HG03439 (cell line): ENCODE measurements at regions not wholly inside any gene's neighbourhood (a gene's known extent, or its start where the extent isn't known, plus 50 kb on each side); places are given as distances from the start of the nearest gene placed in this dataset.
"Not testable (repeated sequence)": the region's sequence is repeated elsewhere in the genome, so short reads cannot be mapped to it uniquely, and the experiment has no call there.

Experiments used
- ATAC-seq: cut with Tn5 transposase; IDR thresholded peaks from one replicate; pipeline ENCODE4 v1.9.1; 2021; ENCODE audit warnings: mild to moderate bottlenecking, moderate library complexity; ENCODE audit not compliant: unreplicated experiment

GRCh38 chr4:64857198-64857597 is 447.9 kb upstream of the TECRL start:
- no peak for ATAC-seq

DNA sequence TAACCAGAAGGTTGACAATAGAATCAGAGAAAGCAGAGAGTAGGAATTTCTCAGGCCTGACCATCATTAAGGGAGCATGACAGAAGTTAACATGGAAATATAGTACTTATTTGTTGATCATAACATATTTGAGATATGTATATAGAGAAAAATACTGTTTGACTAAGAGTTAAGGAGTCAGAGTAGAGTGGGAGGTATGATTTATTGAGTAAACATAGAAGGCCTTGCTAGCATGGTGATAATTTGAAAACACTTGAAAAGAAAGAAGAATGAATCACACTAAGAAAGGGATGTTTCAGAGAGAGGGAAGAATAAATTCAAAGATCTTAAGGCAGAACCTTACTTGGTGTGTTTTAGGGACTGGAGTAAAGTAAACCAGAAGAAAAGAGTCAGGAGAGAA is 437.2 kb upstream of the TECRL start:
- ATAC-seq: no peak

GRCh38 chr4:64829749-64830148 is 420.5 kb upstream of the TECRL start:
- no peak for ATAC-seq

DNA sequence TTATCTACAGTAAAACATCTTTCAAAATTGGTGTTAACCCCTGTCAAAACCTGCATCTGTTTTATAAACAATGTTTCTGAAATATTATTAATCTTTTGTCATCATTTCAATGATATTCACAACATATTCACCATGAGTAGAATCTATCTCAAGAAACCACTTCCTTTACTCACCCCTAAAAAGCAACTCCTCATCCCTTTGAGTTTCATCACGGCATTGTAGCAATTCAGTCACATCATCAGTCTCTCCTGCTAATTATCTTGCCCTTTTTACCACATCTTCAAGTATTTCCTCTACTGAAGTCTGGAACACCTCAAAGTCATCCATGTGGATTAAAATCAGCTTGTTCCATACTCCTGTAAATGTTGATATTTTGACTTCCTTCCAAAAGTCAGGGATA is 415.3 kb upstream of the TECRL start:
- ATAC-seq: no peak

- ATAC-seq: no peak
These were observed 413.2 kb upstream of the TECRL start for GRCh38 chr4:64822405-64822804.

DNA sequence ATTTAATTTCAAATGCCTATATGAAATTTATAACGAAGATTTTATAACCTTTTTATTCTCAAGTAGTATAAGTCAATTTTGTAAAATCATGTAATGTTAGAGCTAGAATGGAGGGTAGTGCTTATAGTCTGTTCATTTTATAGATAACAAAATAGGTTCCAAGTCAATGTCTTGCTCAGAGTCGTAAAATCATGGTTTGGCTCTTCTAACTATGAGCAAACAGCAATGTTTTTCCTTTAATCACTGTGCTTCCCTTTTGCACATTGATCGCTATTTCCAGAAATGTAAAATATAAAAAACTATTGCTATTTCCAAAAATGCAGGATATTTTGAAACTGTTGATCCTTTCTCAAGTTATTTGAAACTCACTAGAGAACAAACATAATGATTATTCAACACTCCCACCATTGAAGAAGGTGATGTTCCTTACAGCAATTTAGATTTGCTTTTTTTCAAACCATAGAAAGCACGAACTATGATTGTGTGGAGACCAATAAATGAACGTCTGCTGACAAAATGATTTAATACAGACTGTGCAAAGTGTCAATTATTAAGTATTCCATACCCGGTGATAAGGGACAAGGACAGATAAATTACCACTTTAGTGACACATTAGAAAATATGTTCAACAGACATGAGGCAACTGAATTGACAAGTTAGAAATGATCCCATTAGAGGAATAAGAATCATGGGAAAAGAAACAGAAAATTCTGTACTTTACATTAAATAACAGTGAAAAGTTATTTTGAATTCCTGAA is 412.1 kb upstream of the TECRL start:
- no peak for ATAC-seq

DNA sequence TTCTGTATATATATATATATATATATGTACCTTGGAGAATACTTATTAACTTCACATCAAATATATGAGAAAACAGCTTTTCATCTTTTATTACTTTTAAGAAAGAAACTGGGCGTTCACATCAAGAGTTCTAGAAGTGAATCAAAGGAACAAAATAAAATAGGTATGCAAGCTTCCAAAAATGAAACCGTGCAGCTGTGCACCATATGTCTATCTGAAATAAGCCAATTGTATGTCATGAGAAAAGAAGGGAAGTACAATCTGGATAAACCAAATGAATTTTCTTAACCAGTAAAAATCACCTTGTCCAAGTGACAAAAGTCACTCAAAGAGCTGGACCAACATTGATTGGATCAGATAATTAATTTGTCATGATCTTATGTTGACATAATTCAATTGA is 405.4 kb upstream of the TECRL start:
- ATAC-seq: no peak

DNA sequence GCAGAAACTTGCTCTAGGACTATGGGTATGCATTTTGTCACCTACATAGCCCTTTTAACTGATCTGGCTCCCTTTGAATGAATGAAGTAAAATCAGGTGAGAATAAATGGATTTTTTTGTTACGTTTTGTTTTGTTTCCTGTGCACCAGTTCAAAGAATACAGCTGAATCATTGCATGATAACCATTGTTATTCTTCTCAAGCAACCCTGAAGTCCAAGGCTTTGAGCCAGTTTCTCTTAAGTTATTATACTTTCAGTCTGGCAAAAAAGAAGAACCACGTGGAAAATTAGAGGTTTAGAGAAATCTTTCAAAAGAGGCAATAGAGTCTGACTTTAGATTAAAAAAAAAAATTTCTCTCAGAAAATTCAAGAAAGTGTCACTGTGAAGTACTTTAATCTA is 398.6 kb upstream of the TECRL start:
- no peak for ATAC-seq

GRCh38 chr4:64799751-64800150 is 390.5 kb upstream of the TECRL start:
- no peak for ATAC-seq

DNA sequence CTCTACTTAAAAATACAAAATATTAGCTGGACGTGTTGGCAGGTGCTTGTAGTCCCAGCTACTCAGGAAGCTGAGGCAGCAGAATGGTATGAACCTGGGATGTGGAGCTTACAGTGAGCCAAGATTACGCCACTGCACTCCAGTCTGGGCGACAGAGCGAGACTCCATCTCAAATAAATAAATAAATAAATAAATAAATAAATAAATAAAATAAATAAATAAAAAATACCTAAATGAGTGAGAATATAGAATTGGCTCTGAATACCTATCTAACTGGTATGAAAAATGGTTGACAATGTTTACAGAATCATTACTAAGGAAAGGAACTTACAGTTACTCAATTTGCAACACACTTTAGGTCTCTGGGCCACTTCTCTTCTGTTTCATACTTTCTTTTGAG is 389.6 kb upstream of the TECRL start:
- ATAC-seq: not testable (repeated sequence)

DNA sequence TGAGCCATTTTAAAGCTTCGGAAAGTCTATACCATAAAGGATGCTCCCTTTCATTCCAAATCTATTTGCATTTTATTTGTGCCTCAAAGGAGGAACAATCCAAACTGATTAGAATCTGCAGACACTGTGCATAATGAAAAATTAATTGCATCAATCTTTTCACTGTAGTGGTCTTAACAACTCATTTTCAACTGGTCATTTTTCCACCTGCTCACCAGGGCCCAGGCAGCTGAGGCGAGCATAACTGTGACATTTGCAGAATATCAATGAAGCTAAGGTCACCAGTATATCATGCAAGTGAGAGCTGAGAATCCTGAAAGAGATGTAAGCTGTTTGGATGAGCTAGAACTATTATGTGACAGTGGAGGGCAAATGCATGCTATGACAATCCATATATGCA is 387.3 kb upstream of the TECRL start:
- ATAC-seq: no peak

DNA sequence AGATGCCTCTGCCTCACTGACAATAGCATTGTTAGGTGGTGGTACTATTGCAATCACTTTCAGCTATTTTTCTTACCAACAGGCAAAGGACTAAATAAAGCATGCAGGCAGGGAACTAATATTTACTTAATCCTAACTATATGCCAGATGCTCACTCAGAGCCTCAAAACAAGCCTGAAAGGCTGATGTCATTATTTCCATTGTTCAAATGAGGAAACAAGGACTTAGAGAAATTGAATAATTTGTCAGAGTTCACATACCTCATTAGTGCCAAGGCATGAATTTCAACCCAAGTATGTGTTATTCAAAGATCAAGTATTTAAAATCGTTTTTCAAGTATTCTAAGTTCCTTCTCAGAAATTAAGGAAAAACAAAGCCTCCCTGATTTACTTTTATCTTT is 374.9 kb upstream of the TECRL start:
- ATAC-seq: no peak

GRCh38 chr4:64781737-64782326 is 372.6 kb upstream of the TECRL start:
- peak; percentile 66 for ATAC-seq

- ATAC-seq: no peak
These were observed 371.4 kb upstream of the TECRL start for GRCh38 chr4:64780664-64781063.

- no peak for ATAC-seq
These were observed 368.0 kb upstream of the TECRL start for GRCh38 chr4:64777286-64777685.

DNA sequence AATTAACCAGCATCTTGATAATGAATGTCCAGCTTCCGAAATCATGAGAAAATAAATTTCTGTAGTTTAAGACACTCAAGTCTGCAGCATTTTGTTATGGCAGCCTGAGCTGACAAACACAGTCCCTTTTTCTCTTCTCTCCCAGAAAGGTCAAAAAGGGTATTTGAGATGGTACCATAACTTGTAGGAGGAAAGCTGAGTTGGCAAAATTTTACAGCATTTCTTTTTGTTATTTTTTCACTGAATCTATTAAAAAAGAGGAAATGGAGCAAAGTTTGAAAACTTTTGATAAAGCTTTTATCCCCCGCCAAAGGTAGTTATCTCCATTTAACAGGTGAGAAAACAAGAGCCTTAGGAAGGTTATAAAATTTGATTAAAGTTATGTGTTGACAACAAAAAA is 367.6 kb upstream of the TECRL start:
- ATAC-seq: no peak

DNA sequence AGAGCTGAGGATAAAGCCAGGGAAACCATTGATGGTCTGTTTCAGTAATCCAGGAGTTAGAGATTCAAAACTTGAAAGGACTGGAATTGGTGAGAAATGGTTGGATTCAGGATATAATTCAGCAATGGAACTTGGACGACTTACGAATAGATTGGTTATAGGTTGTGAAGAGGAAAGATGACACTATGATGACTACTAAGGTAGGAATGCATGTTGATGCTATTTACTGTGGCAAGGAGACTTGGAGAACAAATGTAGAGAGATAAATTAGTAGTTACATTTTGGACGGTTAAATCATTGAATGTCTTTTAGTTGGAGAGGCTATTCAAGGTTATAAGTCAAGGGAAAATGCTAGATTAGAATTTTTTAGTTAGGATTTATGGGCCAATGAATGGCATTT is 365.4 kb upstream of the TECRL start:
- no peak for ATAC-seq

- no peak for ATAC-seq
These were observed 361.9 kb upstream of the TECRL start for GRCh38 chr4:64771149-64771548.

- no peak for ATAC-seq
These were observed 358.3 kb upstream of the TECRL start for GRCh38 chr4:64767547-64767946.

GRCh38 chr4:64766565-64766964 is 357.3 kb upstream of the TECRL start:
- ATAC-seq: no peak

DNA sequence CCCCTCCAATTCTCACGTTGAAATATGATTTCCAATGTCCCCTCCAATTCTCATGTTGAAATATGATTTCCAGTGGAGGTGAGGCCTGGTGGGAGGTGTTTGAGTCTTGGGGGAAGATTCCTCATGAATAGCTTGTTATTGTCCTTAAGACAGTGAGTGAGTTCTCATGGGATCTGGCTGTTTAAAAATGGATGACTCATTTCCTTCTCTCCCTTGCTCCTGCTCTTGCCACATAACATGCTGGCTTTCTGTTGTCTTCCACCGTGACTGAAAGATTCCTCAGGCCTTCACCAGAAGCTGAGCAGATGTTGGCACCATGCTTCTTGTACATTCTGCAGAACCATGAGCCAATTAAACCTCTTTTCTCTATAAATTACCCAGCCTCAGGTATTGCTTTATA is 346.8 kb upstream of the TECRL start:
- no peak for ATAC-seq

- ATAC-seq: no peak
These were observed 338.9 kb upstream of the TECRL start for GRCh38 chr4:64747919-64748715.
